Smooth muscle cell (in vitro differentiated cells): ENCODE measurements at regions not wholly inside any gene's neighbourhood (a gene's known extent, or its start where the extent isn't known, plus 50 kb on each side); places are given as distances from the start of the nearest gene placed in this dataset.

Experiments used
- DNase-seq: peaks from one replicate; lab custom pipeline; 2025; ENCODE audit not compliant: unreplicated experiment; lab: John Stamatoyannopoulos, UW
- H2AFZ ChIP-seq: fragments of 200-600 bp; sonication (generic); 2 replicates; pipeline ENCODE4 v1.6.0; 2016; ENCODE audit warnings: antibody characterized with exemption, low read depth, mild to moderate bottlenecking
- H3F3A ChIP-seq: fragments of 200-600 bp; sonication (generic); 2 replicates; pipeline ENCODE4 v1.6.0; 2017; ENCODE audit warnings: antibody characterized with exemption, low read depth
- H3K27ac ChIP-seq: fragments of 200-600 bp; sonication (generic); 2 replicates; pipeline ENCODE4 v1.5.1; 2016; ENCODE audit warnings: low read depth, mild to moderate bottlenecking
- H3K27me3 ChIP-seq: fragments of 200-600 bp; sonication (generic); 2 replicates; pipeline ENCODE4 v1.6.1; 2016; ENCODE audit warnings: low read depth, mild to moderate bottlenecking
- H3K36me3 ChIP-seq: fragments of 200-600 bp; sonication (generic); 2 replicates; pipeline ENCODE4 v1.5.1; 2016; ENCODE audit warnings: low read depth
- H3K4me1 ChIP-seq: fragments of 200-600 bp; sonication (generic); 2 replicates; pipeline ENCODE4 v1.5.1; 2016; ENCODE audit warnings: low read depth
- H3K4me2 ChIP-seq: fragments of 200-600 bp; sonication (generic); 2 replicates; pipeline ENCODE4 v1.6.0; 2016; ENCODE audit warnings: mild to moderate bottlenecking
- H3K4me3 ChIP-seq: fragments of 200-600 bp; sonication (generic); 2 replicates; pipeline ENCODE4 v1.5.1; 2016; ENCODE audit warnings: mild to moderate bottlenecking
- H3K79me2 ChIP-seq: fragments of 200-600 bp; sonication (generic); 2 replicates; pipeline ENCODE4 v1.6.0; 2016; ENCODE audit warnings: low read depth, mild to moderate bottlenecking
- H3K9ac ChIP-seq: fragments of 200-600 bp; sonication (generic); 2 replicates; pipeline ENCODE4 v1.6.0; 2016; ENCODE audit warnings: low read depth
- H3K9me3 ChIP-seq: fragments of 200-600 bp; sonication (generic); replicated peaks from 2 replicates; pipeline ENCODE4 v1.5.1; 2016; ENCODE audit warnings: low read depth
- H4K20me1 ChIP-seq: fragments of 200-600 bp; sonication (generic); 2 replicates; pipeline ENCODE4 v1.6.0; 2016; ENCODE audit warnings: low read depth
- WGBS: methylation state at CpG from one replicate; pipeline ENCODE4 v1.1.7; 2016; ENCODE audit warnings: low lambda C conversion rate; 5-methylcytosine and 5-hydroxymethylcytosine counted together
- TF ChIP-seq, protein P1 (sequence below): fragments of 200-600 bp; sonication (generic); IDR thresholded peaks from 2 replicates; pipeline ENCODE4 v1.5.1; 2017; ENCODE audit warnings: borderline replicate concordance, mild to moderate bottlenecking, antibody characterized with exemption; ENCODE audit not compliant: insufficient read depth, poor library complexity, severe bottlenecking

DNA sequence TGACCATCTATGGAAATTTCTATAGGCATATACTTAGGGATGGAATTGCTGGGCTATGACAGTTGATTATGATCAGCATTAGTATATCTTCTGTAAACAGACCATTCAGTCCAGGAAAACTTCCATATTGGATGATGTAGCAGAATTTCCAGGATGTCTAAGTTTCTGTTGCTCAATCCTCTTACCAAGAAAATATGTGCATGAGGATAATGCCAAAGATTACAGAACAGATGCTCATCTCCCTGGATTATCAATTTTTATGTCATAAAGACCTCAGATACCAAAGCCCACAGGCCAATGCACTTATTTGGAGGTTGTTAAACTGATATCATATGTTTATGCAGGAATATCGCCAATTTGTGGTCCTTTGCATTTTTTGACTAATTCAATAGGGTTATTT is 354.4 kb upstream of the FLRT2 start:
- Histone ChIP-seq H3K9ac (no peak overlapping the region), H3K4me3 (no peak overlapping the region), H3K27ac (no peak overlapping the region), H3K9me3 (no peaks in the 10 kb centered on the region), H3K79me2 (no peaks in the 10 kb centered on the region), H3K27me3 (no peaks in the 10 kb centered on the region), H3K4me1 (no peaks in the 10 kb centered on the region), H3K36me3 (no peaks in the 10 kb centered on the region), H3K4me2 (no peak overlapping the region), H3F3A (no peaks in the 10 kb centered on the region), H4K20me1 (no peaks in the 10 kb centered on the region), H2AFZ (no peak overlapping the region)
- no peak for DNase-seq
- TF ChIP-seq, protein P1, sequence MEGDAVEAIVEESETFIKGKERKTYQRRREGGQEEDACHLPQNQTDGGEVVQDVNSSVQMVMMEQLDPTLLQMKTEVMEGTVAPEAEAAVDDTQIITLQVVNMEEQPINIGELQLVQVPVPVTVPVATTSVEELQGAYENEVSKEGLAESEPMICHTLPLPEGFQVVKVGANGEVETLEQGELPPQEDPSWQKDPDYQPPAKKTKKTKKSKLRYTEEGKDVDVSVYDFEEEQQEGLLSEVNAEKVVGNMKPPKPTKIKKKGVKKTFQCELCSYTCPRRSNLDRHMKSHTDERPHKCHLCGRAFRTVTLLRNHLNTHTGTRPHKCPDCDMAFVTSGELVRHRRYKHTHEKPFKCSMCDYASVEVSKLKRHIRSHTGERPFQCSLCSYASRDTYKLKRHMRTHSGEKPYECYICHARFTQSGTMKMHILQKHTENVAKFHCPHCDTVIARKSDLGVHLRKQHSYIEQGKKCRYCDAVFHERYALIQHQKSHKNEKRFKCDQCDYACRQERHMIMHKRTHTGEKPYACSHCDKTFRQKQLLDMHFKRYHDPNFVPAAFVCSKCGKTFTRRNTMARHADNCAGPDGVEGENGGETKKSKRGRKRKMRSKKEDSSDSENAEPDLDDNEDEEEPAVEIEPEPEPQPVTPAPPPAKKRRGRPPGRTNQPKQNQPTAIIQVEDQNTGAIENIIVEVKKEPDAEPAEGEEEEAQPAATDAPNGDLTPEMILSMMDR, result no peak
- WGBS, result 71% methylated on average over 1 of the region's 1 CpG

DNA sequence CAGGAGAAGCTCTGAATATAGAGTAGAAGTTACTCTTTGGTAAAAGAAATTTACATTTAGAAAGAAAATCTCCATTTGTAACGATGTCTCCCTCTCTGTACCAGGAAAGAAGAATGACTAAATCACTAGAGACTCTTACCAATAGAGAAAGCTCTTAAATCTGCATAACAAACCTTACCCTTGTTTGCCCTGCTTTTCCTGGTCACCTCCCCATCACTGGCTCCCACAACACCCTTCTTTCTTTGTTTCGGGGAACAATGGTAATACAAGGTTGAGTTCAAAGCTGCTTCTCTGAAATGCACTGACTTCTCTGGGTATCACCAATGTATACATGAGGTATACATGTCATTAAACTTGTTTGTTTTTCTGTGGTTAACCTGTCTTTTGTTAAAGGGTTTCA is 351.1 kb upstream of the FLRT2 start:
- WGBS, result 69% methylated on average over 2 of the region's 2 CpGs
- H3K4me2 ChIP-seq, result no peak overlapping the region
- H3K27me3 ChIP-seq, result no peaks in the 10 kb centered on the region
- TF ChIP-seq, protein P1, result no peak
- no peak for DNase-seq
- no peaks in the 10 kb centered on the region for H3K4me1 ChIP-seq
- no peaks in the 10 kb centered on the region for H3F3A ChIP-seq
- no peaks in the 10 kb centered on the region for H3K79me2 ChIP-seq
- H3K36me3 ChIP-seq, result no peaks in the 10 kb centered on the region
- no peak overlapping the region for H3K4me3 ChIP-seq
- no peak overlapping the region for H3K9ac ChIP-seq
- H4K20me1 ChIP-seq, result no peaks in the 10 kb centered on the region
- no peak overlapping the region for H3K27ac ChIP-seq
- H2AFZ ChIP-seq, result no peak overlapping the region
- no peaks in the 10 kb centered on the region for H3K9me3 ChIP-seq

DNA sequence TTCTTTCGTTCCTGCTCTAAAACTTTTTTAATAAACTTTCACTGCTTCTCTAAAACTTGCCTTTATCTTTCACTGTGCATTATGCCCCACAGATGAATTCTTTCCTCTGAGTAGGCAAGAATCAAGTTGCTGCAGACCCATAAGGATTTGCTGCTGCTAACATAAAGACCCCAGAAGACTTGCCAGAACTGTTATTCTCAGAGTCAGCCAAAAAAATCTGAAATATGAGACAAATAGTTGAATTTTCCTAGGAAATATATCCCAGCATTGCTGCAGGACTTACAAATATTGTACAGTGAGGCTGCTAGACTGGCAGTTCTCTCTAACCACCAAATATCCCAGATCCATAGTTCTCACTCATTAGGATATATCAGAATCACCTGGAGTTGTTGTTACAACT is 349.1 kb upstream of the FLRT2 start:
- no peak overlapping the region for H3K4me3 ChIP-seq
- H3K27ac ChIP-seq, result no peak overlapping the region
- no peaks in the 10 kb centered on the region for H3K27me3 ChIP-seq
- TF ChIP-seq, protein P1, result no peak
- no peaks in the 10 kb centered on the region for H3K4me1 ChIP-seq
- no peaks in the 10 kb centered on the region for H3F3A ChIP-seq
- no peak overlapping the region for H3K4me2 ChIP-seq
- no peak for DNase-seq
- H4K20me1 ChIP-seq, result no peaks in the 10 kb centered on the region
- H2AFZ ChIP-seq, result no peak overlapping the region
- no peaks in the 10 kb centered on the region for H3K79me2 ChIP-seq
- no peaks in the 10 kb centered on the region for H3K36me3 ChIP-seq
- 67% methylated on average over 1 of the region's 1 CpG for WGBS
- H3K9ac ChIP-seq, result no peak overlapping the region
- no peaks in the 10 kb centered on the region for H3K9me3 ChIP-seq

DNA sequence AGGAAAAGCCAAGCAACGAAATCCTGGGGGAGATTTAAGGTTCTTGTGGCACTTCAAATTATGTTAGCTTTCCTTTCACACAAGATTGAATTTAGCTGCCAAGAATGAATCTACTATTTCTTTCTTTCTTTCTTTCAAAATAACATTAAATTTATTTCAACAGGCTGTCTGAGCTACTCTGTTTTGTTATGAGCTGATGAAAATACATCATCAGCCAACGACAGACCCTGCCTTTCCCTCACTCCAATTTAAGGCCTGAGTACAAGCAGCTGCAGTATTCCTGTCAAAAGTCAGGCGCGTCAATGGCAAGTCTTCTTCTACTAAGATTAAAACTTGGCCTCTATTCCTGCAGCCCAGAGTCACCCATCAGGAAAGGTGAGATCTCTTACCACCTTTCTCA is 347.7 kb upstream of the FLRT2 start:
- Histone ChIP-seq H3K27ac (no peak overlapping the region), H3K9me3 (no peaks in the 10 kb centered on the region), H3K9ac (no peak overlapping the region), H4K20me1 (no peaks in the 10 kb centered on the region), H3K4me1 (no peaks in the 10 kb centered on the region), H3K4me3 (no peak overlapping the region), H3K27me3 (no peaks in the 10 kb centered on the region), H3F3A (no peaks in the 10 kb centered on the region), H3K4me2 (no peak overlapping the region), H3K36me3 (no peaks in the 10 kb centered on the region), H3K79me2 (no peaks in the 10 kb centered on the region), H2AFZ (no peak overlapping the region)
- no peak for DNase-seq
- WGBS, result 92% methylated on average over 4 of the region's 4 CpGs
- TF ChIP-seq, protein P1, result no peak
